ENCODE measurements at regions not wholly inside any gene's neighbourhood (a gene's known extent, or its start where the extent isn't known, plus 50 kb on each side); places are given as distances from the start of the nearest gene placed in this dataset.

- no peak for DNase-seq
Measured at GRCh38 chr15:69629631-69630161, 177.1 kb downstream of the RPLP1 start.

- DNase-seq, result no peak
Measured at GRCh38 chr15:69631005-69631404, 178.4 kb downstream of the RPLP1 start.

GRCh38 chr15:69631978-69632377 is 179.4 kb downstream of the RPLP1 start:
- DNase-seq, result no peak

GRCh38 chr15:69634860-69635259 is 182.2 kb downstream of the RPLP1 start:
- DNase-seq, result no peak

- DNase-seq, result no peak
Measured at GRCh38 chr15:69636169-69636915, 183.7 kb downstream of the RPLP1 start.

GRCh38 chr15:69637818-69638217 is 185.2 kb downstream of the RPLP1 start:
- DNase-seq, result no peak

GRCh38 chr15:69643476-69643875 is 190.9 kb downstream of the RPLP1 start:
- DNase-seq, result no peak

GRCh38 chr15:69643971-69644370 is 191.4 kb downstream of the RPLP1 start:
- no peak for DNase-seq

- no peak for DNase-seq
Measured at GRCh38 chr15:69644876-69645275, 192.3 kb downstream of the RPLP1 start.

- DNase-seq, result no peak
Measured at GRCh38 chr15:69647142-69647513, 194.5 kb downstream of the RPLP1 start.

GRCh38 chr15:69648212-69648611 is 195.6 kb downstream of the RPLP1 start:
- DNase-seq, result no peak

GRCh38 chr15:69648775-69649735 is 196.4 kb downstream of the RPLP1 start:
- DNase-seq, result no peak

- DNase-seq, result no peak
Measured at GRCh38 chr15:69652293-69652692, 199.7 kb downstream of the RPLP1 start.

GRCh38 chr15:69652751-69653305 is 200.2 kb downstream of the RPLP1 start:
- DNase-seq, result no peak

GRCh38 chr15:69653306-69653705 is 200.7 kb downstream of the RPLP1 start:
- no peak for DNase-seq

GRCh38 chr15:69653846-69654245 is 201.2 kb downstream of the RPLP1 start:
- no peak for DNase-seq

GRCh38 chr15:69656271-69657030 is 203.8 kb downstream of the RPLP1 start:
- DNase-seq, result no peak

GRCh38 chr15:69657626-69658025 is 205.0 kb downstream of the RPLP1 start:
- DNase-seq, result no peak

- DNase-seq, result no peak
Measured at GRCh38 chr15:69658411-69658945, 205.9 kb downstream of the RPLP1 start.

GRCh38 chr15:69659454-69660050 is 206.9 kb downstream of the RPLP1 start:
- DNase-seq, result no peak

- DNase-seq, result no peak
Measured at GRCh38 chr15:69660114-69660513, 207.5 kb downstream of the RPLP1 start.
